Right atrium auricular region (tissue), 2 donors: ENCODE measurements at regions not wholly inside any gene's neighbourhood (a gene's known extent, or its start where the extent isn't known, plus 50 kb on each side); places are given as distances from the start of the nearest gene placed in this dataset.

ENCODE experiments used
- DNase-seq: peaks from one replicate; pipeline ENCODE4 v3.0.0-alpha.2; 2019; ENCODE audit warnings: low spot score
- H3K27ac ChIP-seq, 2 donors: fragments of 200-600 bp; sonication (generic); 1 replicate in 1 of 2; 2 replicates in 1 of 2; pipeline ENCODE4 v1.5.1; 2016 to 2019
- H3K27me3 ChIP-seq, 2 donors: fragments of 200-600 bp; sonication (generic); one replicate each; pipeline versions ENCODE4 v1.5.1 to v1.6.0; 2017 to 2019
- H3K36me3 ChIP-seq: fragments of 200-600 bp; sonication (generic); one replicate; pipeline ENCODE4 v1.5.1; 2016
- H3K4me1 ChIP-seq, 2 donors: fragments of 200-600 bp; sonication (generic); one replicate each; pipeline versions ENCODE4 v1.5.1 to v1.6.0; 2017 to 2019
- H3K4me3 ChIP-seq, 2 donors: fragments of 200-600 bp; sonication (generic); 1 replicate in 1 of 2; 2 replicates in 1 of 2; pipeline ENCODE4 v1.5.1; 2017 to 2019; ENCODE audit warnings: mild to moderate bottlenecking in 1 of 2, moderate library complexity in 1 of 2
- H3K9me3 ChIP-seq, 2 donors: fragments of 200-600 bp; sonication (generic); one replicate each; pipeline ENCODE4 v1.5.1; 2019
- CTCF ChIP-seq, 2 donors: fragments of 200-600 bp; sonication (generic); IDR thresholded peaks; one replicate each; pipeline ENCODE4 v1.5.1; 2019; ENCODE audit warnings: antibody characterized with exemption in 2 of 2

- Histone ChIP-seq H3K27ac (no peak overlapping the region), H3K36me3 (no peaks in the 10 kb centered on the region), H3K9me3 (peaks cover 0 to 7% of the 10 kb centered on the region in 2 donors), H3K4me3 (no peak overlapping the region), H3K4me1 (no peaks in the 10 kb centered on the region), H3K27me3 (no peaks in the 10 kb centered on the region)
- DNase-seq = no peak
- TF ChIP-seq CTCF (IDR thresholded peaks at IDR 0.05) = no peak
Measured at GRCh38 chr16:86170720-86171119, 271.8 kb downstream of the IRF8 start.

- DNase-seq = no peak
- no peaks in the 10 kb centered on the region for H3K36me3 ChIP-seq
- no peaks in the 10 kb centered on the region for H3K4me1 ChIP-seq
- TF ChIP-seq CTCF (IDR thresholded peaks at IDR 0.05) = no peak
- peaks cover 0 to 1% of the 10 kb centered on the region in 2 donors for H3K9me3 ChIP-seq
- no peaks in the 10 kb centered on the region for H3K27me3 ChIP-seq
- H3K27ac ChIP-seq = no peak overlapping the region
- H3K4me3 ChIP-seq = no peak overlapping the region
Measured at GRCh38 chr16:86171329-86171728, 272.4 kb downstream of the IRF8 start.

- no peaks in the 10 kb centered on the region for H3K36me3 ChIP-seq
- peaks cover 0 to 5% of the 10 kb centered on the region in 2 donors for H3K9me3 ChIP-seq
- H3K27me3 ChIP-seq = no peaks in the 10 kb centered on the region
- H3K4me1 ChIP-seq = no peaks in the 10 kb centered on the region
- no peak overlapping the region for H3K27ac ChIP-seq
- TF ChIP-seq CTCF (IDR thresholded peaks at IDR 0.05) = no peak
- no peak for DNase-seq
- H3K4me3 ChIP-seq = no peak overlapping the region
Measured at GRCh38 chr16:86175816-86176215, 276.9 kb downstream of the IRF8 start.

- H3K9me3 ChIP-seq = peaks cover 0 to 5% of the 10 kb centered on the region in 2 donors
- H3K27me3 ChIP-seq = no peaks in the 10 kb centered on the region
- no peak for TF ChIP-seq CTCF (IDR thresholded peaks at IDR 0.05)
- DNase-seq = no peak
- H3K4me3 ChIP-seq = no peak overlapping the region
- H3K36me3 ChIP-seq = no peaks in the 10 kb centered on the region
- H3K27ac ChIP-seq = no peak overlapping the region
- no peaks in the 10 kb centered on the region for H3K4me1 ChIP-seq
Measured at GRCh38 chr16:86176462-86176861, 277.5 kb downstream of the IRF8 start.

- Histone ChIP-seq H3K27ac (no peak overlapping the region), H3K27me3 (no peaks in the 10 kb centered on the region), H3K4me3 (no peak overlapping the region), H3K9me3 (peaks cover 0 to 5% of the 10 kb centered on the region in 2 donors), H3K4me1 (no peaks in the 10 kb centered on the region), H3K36me3 (no peaks in the 10 kb centered on the region)
- DNase-seq = no peak
- TF ChIP-seq CTCF (IDR thresholded peaks at IDR 0.05) = no peak
Measured at GRCh38 chr16:86180244-86180643, 281.3 kb downstream of the IRF8 start.

- Histone ChIP-seq H3K27ac (no peak overlapping the region), H3K9me3 (peaks cover 0 to 5% of the 10 kb centered on the region in 2 donors), H3K36me3 (no peaks in the 10 kb centered on the region), H3K27me3 (no peaks in the 10 kb centered on the region), H3K4me3 (no peak overlapping the region), H3K4me1 (no peaks in the 10 kb centered on the region)
- no peak for DNase-seq
- no peak for TF ChIP-seq CTCF (IDR thresholded peaks at IDR 0.05)
Measured at GRCh38 chr16:86180780-86181179, 281.8 kb downstream of the IRF8 start.
